H1 (cell line): ENCODE measurements at regions not wholly inside any gene's neighbourhood (a gene's known extent, or its start where the extent isn't known, plus 50 kb on each side); places are given as distances from the start of the nearest gene placed in this dataset.

ENCODE experiments used
- CBX5 ChIP-seq: fragments of 300-800, 300-1000 bp; sonication (generic); IDR thresholded peaks from 2 replicates; pipeline ENCODE4 v1.7.1; 2016; ENCODE audit warnings: antibody characterized with exemption, low read length, low read depth
- CBX8 ChIP-seq: fragments of 300-800, 300-1000 bp; sonication (generic); IDR thresholded peaks from 2 replicates; pipeline ENCODE4 v1.7.1; 2016; ENCODE audit warnings: low read depth, low read length, borderline replicate concordance
- CTBP2 ChIP-seq: IDR thresholded peaks from 2 replicates; pipeline ENCODE4 v1.7.0; 2011; ENCODE audit warnings: borderline replicate concordance, mild to moderate bottlenecking, moderate library complexity, mixed read lengths, low read length; ENCODE audit not compliant: insufficient read depth, insufficient read length
- FOSL1 ChIP-seq: IDR thresholded peaks from 2 replicates; pipeline ENCODE4 v1.6.1; 2011; ENCODE audit warnings: mild to moderate bottlenecking, low read depth, low read length, moderate library complexity; ENCODE audit not compliant: insufficient read depth
- HDAC6 ChIP-seq: IDR thresholded peaks from one replicate; pipeline ENCODE4 v1.7.1; 2012; ENCODE audit warnings: low read depth, mild to moderate bottlenecking, inconsistent platforms, low read length, moderate library complexity
- JUN ChIP-seq: IDR thresholded peaks from 2 replicates; pipeline ENCODE4 v1.6.1; 2011; ENCODE audit warnings: low read depth, mild to moderate bottlenecking, improper control_type of control experiment, low read length
- MAFK ChIP-seq: IDR thresholded peaks from 2 replicates; pipeline ENCODE4 v1.6.1; 2012; ENCODE audit warnings: low read depth, mild to moderate bottlenecking, improper control_type of control experiment, low read length
- RNF2 ChIP-seq: fragments of 200-900, 300-1000 bp; sonication (generic); IDR thresholded peaks from 2 replicates; pipeline ENCODE4 v1.7.1; 2016; ENCODE audit warnings: borderline replicate concordance, low read depth, mild to moderate bottlenecking, antibody characterized with exemption, low read length; ENCODE audit not compliant: poor library complexity, severe bottlenecking; ENCODE audit errors: missing control alignments
- SIN3A ChIP-seq, 2 experiments: IDR thresholded peaks in 1 of 2; conservative IDR thresholded peaks in 1 of 2; 2 replicates each; pipeline ENCODE4 v1.6.1; 2011 to 2012; ENCODE audit warnings: low read length in 2 of 2, improper control_type of control experiment in 1 of 2, low read depth in 1 of 2, mild to moderate bottlenecking in 1 of 2
- SIX5 ChIP-seq: IDR thresholded peaks from 2 replicates; pipeline ENCODE4 v1.6.1; 2011; ENCODE audit warnings: mild to moderate bottlenecking, low read depth, low read length
- TEAD4 ChIP-seq: IDR thresholded peaks from 2 replicates; pipeline ENCODE4 v1.6.1; 2012; ENCODE audit warnings: low read depth, low read length, inconsistent platforms, mixed read lengths
- TF ChIP-seq, protein P1 (sequence below): fragments of 300-600 bp; sonication (generic); IDR thresholded peaks from 2 replicates; pipeline ENCODE4 v1.7.1; 2012; ENCODE audit warnings: low read length, moderate library complexity, mild to moderate bottlenecking, inconsistent platforms; ENCODE audit not compliant: insufficient replicate concordance

- TF ChIP-seq, protein P1, sequence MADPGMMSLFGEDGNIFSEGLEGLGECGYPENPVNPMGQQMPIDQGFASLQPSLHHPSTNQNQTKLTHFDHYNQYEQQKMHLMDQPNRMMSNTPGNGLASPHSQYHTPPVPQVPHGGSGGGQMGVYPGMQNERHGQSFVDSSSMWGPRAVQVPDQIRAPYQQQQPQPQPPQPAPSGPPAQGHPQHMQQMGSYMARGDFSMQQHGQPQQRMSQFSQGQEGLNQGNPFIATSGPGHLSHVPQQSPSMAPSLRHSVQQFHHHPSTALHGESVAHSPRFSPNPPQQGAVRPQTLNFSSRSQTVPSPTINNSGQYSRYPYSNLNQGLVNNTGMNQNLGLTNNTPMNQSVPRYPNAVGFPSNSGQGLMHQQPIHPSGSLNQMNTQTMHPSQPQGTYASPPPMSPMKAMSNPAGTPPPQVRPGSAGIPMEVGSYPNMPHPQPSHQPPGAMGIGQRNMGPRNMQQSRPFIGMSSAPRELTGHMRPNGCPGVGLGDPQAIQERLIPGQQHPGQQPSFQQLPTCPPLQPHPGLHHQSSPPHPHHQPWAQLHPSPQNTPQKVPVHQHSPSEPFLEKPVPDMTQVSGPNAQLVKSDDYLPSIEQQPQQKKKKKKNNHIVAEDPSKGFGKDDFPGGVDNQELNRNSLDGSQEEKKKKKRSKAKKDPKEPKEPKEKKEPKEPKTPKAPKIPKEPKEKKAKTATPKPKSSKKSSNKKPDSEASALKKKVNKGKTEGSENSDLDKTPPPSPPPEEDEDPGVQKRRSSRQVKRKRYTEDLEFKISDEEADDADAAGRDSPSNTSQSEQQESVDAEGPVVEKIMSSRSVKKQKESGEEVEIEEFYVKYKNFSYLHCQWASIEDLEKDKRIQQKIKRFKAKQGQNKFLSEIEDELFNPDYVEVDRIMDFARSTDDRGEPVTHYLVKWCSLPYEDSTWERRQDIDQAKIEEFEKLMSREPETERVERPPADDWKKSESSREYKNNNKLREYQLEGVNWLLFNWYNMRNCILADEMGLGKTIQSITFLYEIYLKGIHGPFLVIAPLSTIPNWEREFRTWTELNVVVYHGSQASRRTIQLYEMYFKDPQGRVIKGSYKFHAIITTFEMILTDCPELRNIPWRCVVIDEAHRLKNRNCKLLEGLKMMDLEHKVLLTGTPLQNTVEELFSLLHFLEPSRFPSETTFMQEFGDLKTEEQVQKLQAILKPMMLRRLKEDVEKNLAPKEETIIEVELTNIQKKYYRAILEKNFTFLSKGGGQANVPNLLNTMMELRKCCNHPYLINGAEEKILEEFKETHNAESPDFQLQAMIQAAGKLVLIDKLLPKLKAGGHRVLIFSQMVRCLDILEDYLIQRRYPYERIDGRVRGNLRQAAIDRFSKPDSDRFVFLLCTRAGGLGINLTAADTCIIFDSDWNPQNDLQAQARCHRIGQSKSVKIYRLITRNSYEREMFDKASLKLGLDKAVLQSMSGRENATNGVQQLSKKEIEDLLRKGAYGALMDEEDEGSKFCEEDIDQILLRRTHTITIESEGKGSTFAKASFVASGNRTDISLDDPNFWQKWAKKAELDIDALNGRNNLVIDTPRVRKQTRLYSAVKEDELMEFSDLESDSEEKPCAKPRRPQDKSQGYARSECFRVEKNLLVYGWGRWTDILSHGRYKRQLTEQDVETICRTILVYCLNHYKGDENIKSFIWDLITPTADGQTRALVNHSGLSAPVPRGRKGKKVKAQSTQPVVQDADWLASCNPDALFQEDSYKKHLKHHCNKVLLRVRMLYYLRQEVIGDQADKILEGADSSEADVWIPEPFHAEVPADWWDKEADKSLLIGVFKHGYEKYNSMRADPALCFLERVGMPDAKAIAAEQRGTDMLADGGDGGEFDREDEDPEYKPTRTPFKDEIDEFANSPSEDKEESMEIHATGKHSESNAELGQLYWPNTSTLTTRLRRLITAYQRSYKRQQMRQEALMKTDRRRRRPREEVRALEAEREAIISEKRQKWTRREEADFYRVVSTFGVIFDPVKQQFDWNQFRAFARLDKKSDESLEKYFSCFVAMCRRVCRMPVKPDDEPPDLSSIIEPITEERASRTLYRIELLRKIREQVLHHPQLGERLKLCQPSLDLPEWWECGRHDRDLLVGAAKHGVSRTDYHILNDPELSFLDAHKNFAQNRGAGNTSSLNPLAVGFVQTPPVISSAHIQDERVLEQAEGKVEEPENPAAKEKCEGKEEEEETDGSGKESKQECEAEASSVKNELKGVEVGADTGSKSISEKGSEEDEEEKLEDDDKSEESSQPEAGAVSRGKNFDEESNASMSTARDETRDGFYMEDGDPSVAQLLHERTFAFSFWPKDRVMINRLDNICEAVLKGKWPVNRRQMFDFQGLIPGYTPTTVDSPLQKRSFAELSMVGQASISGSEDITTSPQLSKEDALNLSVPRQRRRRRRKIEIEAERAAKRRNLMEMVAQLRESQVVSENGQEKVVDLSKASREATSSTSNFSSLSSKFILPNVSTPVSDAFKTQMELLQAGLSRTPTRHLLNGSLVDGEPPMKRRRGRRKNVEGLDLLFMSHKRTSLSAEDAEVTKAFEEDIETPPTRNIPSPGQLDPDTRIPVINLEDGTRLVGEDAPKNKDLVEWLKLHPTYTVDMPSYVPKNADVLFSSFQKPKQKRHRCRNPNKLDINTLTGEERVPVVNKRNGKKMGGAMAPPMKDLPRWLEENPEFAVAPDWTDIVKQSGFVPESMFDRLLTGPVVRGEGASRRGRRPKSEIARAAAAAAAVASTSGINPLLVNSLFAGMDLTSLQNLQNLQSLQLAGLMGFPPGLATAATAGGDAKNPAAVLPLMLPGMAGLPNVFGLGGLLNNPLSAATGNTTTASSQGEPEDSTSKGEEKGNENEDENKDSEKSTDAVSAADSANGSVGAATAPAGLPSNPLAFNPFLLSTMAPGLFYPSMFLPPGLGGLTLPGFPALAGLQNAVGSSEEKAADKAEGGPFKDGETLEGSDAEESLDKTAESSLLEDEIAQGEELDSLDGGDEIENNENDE = no peak
- TF ChIP-seq SIX5 (no peak), JUN (no peak), SIN3A (conservative IDR thresholded peaks at IDR 0.05 in 1 of 2, IDR thresholded peaks at IDR 0.05 in 1 of 2; ENCODE audit: low read depth in 1 of 2, low read length in 2 of 2) (no peak), TEAD4 (no peak), FOSL1 (no peak), RNF2 (no peak), CBX8 (no peak), CTBP2 (no peak), HDAC6 (no peak), CBX5 (no peak), MAFK (no peak)
Measured at GRCh38 chr10:7093368-7093767, 317.5 kb downstream of the SFMBT2 start (continued).
